ENCODE measurements at regions not wholly inside any gene's neighbourhood (a gene's known extent, or its start where the extent isn't known, plus 50 kb on each side); places are given as distances from the start of the nearest gene placed in this dataset.

- Histone ChIP-seq H3K27me3 (no peaks in the 10 kb centered on the region), H3K4me3 (no peak overlapping the region), H3K36me3 (no peaks in the 10 kb centered on the region), H3K9me3 (no peaks in the 10 kb centered on the region), H3K4me1 (no peaks in the 10 kb centered on the region), H3K27ac (no peak overlapping the region)
- WGBS, 2 donors (ENCODE audit: low coverage in 1 of 2): 92 to 100% methylated on average over 1 of the region's 1 CpG
- no peak for TF ChIP-seq CTCF (IDR thresholded peaks at IDR 0.05)
- TF ChIP-seq POLR2AphosphoS5 (IDR thresholded peaks at IDR 0.05): no peak
- TF ChIP-seq POLR2A (IDR thresholded peaks at IDR 0.05): no peak
- TF ChIP-seq EP300 (IDR thresholded peaks at IDR 0.05): no peak
- no peak for ATAC-seq
These were observed 517.8 kb upstream of the PAPPA start for GRCh38 chr9:115635680-115636383.

GRCh38 chr9:115636596-115636995 lies 517.0 kb upstream of the PAPPA start:
- Histone ChIP-seq H3K4me3 (no peak overlapping the region), H3K27me3 (no peaks in the 10 kb centered on the region), H3K27ac (no peak overlapping the region), H3K9me3 (no peaks in the 10 kb centered on the region), H3K36me3 (no peaks in the 10 kb centered on the region), H3K4me1 (no peaks in the 10 kb centered on the region)
- WGBS, 2 donors (ENCODE audit: low coverage in 1 of 2): 81 to 84% methylated on average over 4 of the region's 4 CpGs
- no peak for ATAC-seq
- TF ChIP-seq POLR2A (IDR thresholded peaks at IDR 0.05) (no peak), CTCF (IDR thresholded peaks at IDR 0.05) (no peak), EP300 (IDR thresholded peaks at IDR 0.05) (no peak), POLR2AphosphoS5 (IDR thresholded peaks at IDR 0.05) (no peak)

- no peaks in the 10 kb centered on the region for H3K4me1 ChIP-seq
- no peak overlapping the region for H3K4me3 ChIP-seq
- no peaks in the 10 kb centered on the region for H3K9me3 ChIP-seq
- H3K27ac ChIP-seq: no peak overlapping the region
- H3K27me3 ChIP-seq: no peaks in the 10 kb centered on the region
- no peaks in the 10 kb centered on the region for H3K36me3 ChIP-seq
- ATAC-seq: no peak
- TF ChIP-seq POLR2AphosphoS5 (IDR thresholded peaks at IDR 0.05): no peak
- TF ChIP-seq EP300 (IDR thresholded peaks at IDR 0.05): no peak
- TF ChIP-seq POLR2A (IDR thresholded peaks at IDR 0.05): no peak
- no peak for TF ChIP-seq CTCF (IDR thresholded peaks at IDR 0.05)
These were observed 515.9 kb upstream of the PAPPA start for GRCh38 chr9:115637661-115638060.

- Histone ChIP-seq H3K4me3 (no peak overlapping the region), H3K9me3 (no peaks in the 10 kb centered on the region), H3K36me3 (no peaks in the 10 kb centered on the region), H3K27me3 (no peaks in the 10 kb centered on the region), H3K4me1 (no peaks in the 10 kb centered on the region), H3K27ac (no peak overlapping the region)
- no peak for ATAC-seq
- TF ChIP-seq EP300 (IDR thresholded peaks at IDR 0.05): no peak
- WGBS, 2 donors (ENCODE audit: low coverage in 1 of 2): 81 to 89% methylated on average over 1 to 2 of the region's 2 CpGs
These were observed 512.7 kb upstream of the PAPPA start for GRCh38 chr9:115640887-115641286.

GRCh38 chr9:115642285-115642684 lies 511.3 kb upstream of the PAPPA start:
- 30 to 67% methylated on average over 1 of the region's 1 CpG for WGBS, 2 donors (ENCODE audit: low coverage in 1 of 2)
- TF ChIP-seq CTCF (IDR thresholded peaks at IDR 0.05) (no peak), EP300 (IDR thresholded peaks at IDR 0.05) (no peak), POLR2AphosphoS5 (IDR thresholded peaks at IDR 0.05) (no peak), POLR2A (IDR thresholded peaks at IDR 0.05) (no peak)

More at GRCh38 chr9:115642285-115642684, 511.3 kb upstream of the PAPPA start:
- H3K4me1 ChIP-seq: no peaks in the 10 kb centered on the region
- H3K4me3 ChIP-seq: no peak overlapping the region
- ATAC-seq: no peak
- no peaks in the 10 kb centered on the region for H3K36me3 ChIP-seq
- H3K27ac ChIP-seq: no peak overlapping the region
- no peaks in the 10 kb centered on the region for H3K27me3 ChIP-seq
- no peaks in the 10 kb centered on the region for H3K9me3 ChIP-seq
